HG03520 (cell line): ENCODE measurements at regions not wholly inside any gene's neighbourhood (a gene's known extent, or its start where the extent isn't known, plus 50 kb on each side); places are given as distances from the start of the nearest gene placed in this dataset.
"Not testable (repeated sequence)": the region's sequence is repeated elsewhere in the genome, so short reads cannot be mapped to it uniquely, and the experiment has no call there.

ENCODE experiments used
- ATAC-seq: cut with Tn5 transposase; IDR thresholded peaks from one replicate; pipeline ENCODE4 v1.9.1; 2021; ENCODE audit warnings: mild to moderate bottlenecking, moderate library complexity; ENCODE audit not compliant: unreplicated experiment

- no peak for ATAC-seq
Observed at GRCh38 chr10:70987396-70988130, 99.2 kb upstream of the PCBD1 start.

GRCh38 chr10:70990156-70990555, 101.8 kb upstream of the PCBD1 start:
- not testable (repeated sequence) for ATAC-seq

DNA sequence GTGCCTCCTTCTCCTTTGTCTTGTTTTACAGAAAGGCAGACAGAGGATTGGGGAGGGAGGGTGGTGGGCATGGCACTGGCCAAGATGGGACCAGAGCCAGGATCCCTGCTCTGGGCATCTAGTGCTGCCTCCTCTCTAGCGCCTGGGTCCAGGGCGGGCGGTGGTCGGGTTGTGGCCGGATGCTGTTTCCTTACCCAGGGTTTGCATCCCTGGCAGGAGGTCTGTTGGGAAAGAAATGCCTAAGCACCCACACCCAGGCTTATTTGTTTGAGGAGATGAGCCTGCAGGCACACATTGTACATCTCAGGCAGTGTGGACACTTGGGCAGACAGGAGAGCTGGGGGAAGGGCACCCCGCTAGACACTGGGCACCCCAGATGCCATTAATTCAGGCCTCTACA, 102.3 kb upstream of the PCBD1 start:
- no peak for ATAC-seq

DNA sequence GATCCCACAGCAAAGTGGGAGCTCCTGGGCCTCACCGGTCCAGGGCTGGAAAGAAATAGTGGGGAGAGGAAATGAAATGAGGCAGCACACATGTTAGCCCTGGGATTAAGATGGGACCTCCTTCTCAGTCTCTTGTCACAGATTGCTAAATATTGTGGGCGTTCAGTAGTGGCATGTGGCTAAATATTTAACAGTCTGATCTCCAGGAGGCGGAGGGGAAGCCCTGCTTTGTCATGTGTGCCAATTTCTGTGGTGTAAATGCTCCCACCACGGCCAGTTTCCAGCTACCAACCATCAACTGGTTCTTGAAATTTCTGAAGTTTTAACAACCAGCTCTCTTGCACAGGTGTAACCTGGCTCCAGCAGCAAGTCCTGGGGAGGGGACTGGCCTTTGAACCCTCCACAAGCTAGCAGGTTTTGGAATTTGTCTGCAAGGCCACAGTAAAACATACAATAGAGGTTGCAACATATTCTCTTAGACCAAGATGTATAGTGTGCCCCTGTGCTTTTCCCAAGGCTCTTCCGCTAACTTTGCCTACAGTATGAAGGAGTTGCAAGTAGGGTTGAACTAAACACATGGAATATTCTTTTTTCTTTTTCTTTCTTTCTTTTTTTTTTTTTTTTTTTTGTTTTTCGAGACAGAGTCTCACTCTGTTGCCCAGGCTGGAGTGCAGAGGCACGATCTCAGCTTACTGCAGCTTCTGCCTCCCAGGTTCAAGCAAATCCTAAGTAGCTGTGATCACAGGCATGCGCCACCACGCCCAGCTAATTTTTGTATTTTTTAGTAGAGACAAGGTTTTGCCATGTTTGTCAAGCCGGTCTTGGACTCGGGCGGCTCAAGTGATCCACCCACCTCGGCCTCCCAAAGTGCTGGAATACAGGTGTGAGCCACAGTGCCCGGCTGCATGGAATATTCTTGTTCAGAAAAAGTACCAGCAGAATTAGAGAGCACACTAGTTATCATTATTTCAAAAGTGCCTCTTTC, 103.1 kb upstream of the PCBD1 start:
- ATAC-seq = no peak

- no peak for ATAC-seq
Observed at GRCh38 chr10:70992436-70992835, 104.1 kb upstream of the PCBD1 start.

DNA sequence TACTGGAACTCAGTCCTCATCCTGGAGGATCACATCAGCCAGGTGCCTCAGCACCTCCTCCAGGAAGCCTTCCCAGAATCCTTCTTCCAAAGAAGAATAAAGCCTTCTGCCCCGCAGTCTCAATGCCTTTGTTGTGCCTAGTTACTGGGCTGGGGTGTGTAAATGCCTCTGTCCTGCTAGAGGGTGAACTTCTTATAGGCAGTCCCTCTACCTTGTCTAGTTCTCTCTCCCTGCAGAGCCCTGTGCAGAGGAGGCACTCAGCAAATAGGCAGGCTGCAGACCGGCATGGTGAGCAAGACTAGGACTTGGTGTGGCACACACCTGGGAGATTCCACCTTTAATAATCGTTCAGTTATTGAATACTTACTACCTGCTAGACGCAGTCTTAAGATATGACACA, 104.7 kb upstream of the PCBD1 start:
- no peak for ATAC-seq

DNA sequence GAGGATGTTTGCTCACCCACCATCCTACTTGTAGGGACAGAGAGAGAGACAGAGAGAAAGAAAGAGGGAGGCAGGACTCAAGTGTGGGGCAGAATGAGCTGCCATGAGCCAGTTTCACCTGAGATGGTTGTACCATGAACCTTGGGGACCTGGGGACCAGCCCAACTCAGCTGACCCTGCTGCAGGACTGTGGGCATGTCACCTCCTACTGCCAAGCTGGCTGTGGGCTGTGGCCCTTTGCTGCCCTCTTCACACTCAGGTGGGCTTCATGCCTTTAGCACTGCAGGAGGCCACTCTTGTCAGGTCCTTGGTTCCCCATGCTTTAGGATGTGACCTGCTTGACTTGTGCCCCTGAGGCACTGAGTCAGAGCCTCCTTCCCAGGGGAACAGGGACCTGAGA, 108.2 kb upstream of the PCBD1 start:
- ATAC-seq = no peak

DNA sequence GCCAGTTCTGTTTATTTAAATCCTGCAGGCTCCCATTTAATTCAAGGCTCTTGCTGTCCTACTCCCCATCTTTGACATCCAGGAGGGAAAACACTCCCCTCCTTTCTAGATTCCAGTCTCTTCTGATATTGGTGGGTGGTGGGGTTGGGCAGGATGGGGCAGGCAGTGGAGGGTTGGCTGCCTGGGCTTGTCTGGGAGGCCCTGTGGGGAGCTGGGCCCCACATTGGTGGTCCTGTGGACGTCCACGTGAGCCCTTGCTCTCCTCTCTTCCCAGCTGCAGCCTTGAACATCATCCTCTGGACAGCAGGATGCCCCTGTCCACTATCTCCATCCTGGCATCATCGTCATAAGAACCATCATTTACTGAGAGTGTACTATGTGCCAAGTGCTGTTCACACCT, 108.9 kb upstream of the PCBD1 start:
- ATAC-seq = no peak

DNA sequence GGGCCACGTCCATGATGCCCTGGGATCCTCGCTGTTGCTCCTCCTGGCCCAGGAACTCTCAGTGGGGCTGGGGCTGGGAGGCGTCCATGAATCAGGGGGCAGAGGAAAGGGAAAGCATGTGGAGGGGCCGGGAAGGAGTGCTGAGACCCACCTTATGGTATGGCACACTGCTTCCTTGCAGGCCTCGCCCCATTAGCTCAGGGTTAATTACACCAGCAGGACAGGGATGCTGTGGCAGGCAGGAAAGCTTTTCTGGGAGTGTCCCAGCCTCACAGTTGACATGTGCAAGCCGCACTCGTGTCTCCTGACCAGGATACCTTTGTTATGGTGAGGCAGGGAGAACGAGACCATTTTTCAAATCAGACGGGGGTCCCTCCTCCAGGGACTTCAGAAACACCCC, 109.7 kb upstream of the PCBD1 start:
- no peak for ATAC-seq

- no peak for ATAC-seq
Observed at GRCh38 chr10:71001470-71001869, 113.1 kb upstream of the PCBD1 start.

- ATAC-seq = no peak
Observed at GRCh38 chr10:71004176-71005075, 116.1 kb upstream of the PCBD1 start.

- ATAC-seq = no peak
Observed at GRCh38 chr10:71005337-71006305, 117.3 kb upstream of the PCBD1 start.

DNA sequence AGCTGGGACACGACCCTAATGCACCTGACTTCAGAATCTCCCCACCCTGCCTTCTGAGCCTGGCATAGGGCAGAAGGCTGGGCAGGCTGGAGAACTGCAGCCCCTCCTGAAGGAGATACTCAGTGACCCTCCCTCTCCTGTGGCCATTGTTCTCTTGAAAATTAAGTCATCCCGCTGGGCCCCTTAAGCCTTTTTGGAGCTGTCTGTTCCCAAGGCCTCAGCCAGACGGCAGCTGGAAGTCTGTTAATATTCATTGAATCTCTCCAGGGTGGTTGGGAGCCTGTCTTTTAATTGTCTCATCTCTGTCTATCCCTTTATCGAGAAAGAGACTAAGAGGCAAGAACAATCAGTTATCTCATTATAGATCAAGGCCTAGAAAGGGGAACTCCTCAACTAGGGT, 118.1 kb upstream of the PCBD1 start:
- ATAC-seq = no peak

GRCh38 chr10:71007516-71007915, 119.2 kb upstream of the PCBD1 start:
- no peak for ATAC-seq

- no peak for ATAC-seq
Observed at GRCh38 chr10:71008150-71008549, 119.8 kb upstream of the PCBD1 start.

DNA sequence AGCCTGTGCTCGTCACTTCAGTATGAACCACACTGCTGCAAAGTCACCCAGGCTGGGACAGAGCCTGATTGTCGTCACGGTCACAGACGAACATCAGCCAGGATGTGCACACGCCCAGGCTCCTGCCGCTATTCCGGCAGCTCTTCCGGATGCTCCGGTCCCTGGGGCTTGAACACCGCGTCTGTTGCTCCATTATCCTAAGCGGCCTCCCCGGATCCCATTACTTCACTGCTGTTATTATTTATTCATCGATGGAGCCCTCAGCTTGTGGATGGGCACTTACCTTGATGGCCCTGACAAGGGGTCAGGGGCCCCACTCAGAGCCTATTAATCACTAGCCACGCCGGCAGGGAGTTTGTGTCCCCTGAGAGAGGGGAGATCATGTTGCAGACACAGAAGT, 120.8 kb upstream of the PCBD1 start:
- no peak for ATAC-seq

- no peak for ATAC-seq
Observed at GRCh38 chr10:71010730-71011129, 122.4 kb upstream of the PCBD1 start.

DNA sequence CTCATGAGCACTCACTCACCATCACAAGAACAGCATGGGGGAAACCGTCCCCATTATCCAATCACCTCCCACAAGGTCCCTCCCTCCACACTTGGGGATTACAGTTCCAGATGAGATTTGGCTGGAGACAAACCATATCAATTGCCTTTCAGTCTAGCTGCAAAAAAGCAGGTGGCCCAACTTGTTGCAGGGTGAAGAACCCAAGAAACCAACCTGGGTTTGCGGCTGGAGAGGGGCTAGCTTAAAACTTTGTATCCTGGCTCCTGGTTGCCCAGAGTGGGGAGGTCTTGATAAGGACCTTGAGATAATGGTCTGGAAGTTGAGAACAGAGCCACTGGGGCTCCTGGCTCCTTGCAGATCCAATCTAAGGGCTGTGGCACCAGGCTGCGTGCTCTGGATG, 122.8 kb upstream of the PCBD1 start:
- ATAC-seq = no peak

- ATAC-seq = no peak
Observed at GRCh38 chr10:71014021-71014805, 125.8 kb upstream of the PCBD1 start.
